SK-N-SH treated with all-trans-retinoic acid at 6 μM for 48 hours (cell line): ENCODE measurements at regions not wholly inside any gene's neighbourhood (a gene's known extent, or its start where the extent isn't known, plus 50 kb on each side); places are given as distances from the start of the nearest gene placed in this dataset.

Source experiments
- ATAC-seq: fragments of 200-7000 bp; cut with Tn5 transposase; 3 replicates; pipeline ENCODE4 v1.9.1; 2020; ENCODE audit warnings: mild to moderate bottlenecking, moderate library complexity
- ARNTL ChIP-seq: fragments of 450-650 bp; formaldehyde crosslinking; IDR thresholded peaks from 2 replicates; pipeline ENCODE4 v1.5.0; 2020; ENCODE audit warnings: low read depth, mild to moderate bottlenecking, moderate library complexity, borderline replicate concordance
- BACH2 ChIP-seq: fragments of 250-450 bp; sonication (Bioruptor Pico); IDR thresholded peaks from 2 replicates; pipeline ENCODE4 v1.9.0; 2021; ENCODE audit warnings: mild to moderate bottlenecking, borderline replicate concordance
- CSRNP3 ChIP-seq: fragments of 250-450 bp; sonication (Bioruptor Pico); IDR thresholded peaks from 2 replicates; pipeline ENCODE4 v1.5.1; 2021; ENCODE audit warnings: mild to moderate bottlenecking, moderate library complexity
- ESRRG ChIP-seq: fragments of 250-450 bp; sonication (Bioruptor Pico); IDR thresholded peaks from 2 replicates; pipeline ENCODE4 v1.6.1; 2021; ENCODE audit warnings: mild to moderate bottlenecking
- GLIS3 ChIP-seq: fragments of 250-450 bp; sonication (Bioruptor Pico); IDR thresholded peaks from 2 replicates; pipeline ENCODE4 v1.5.0; 2020; ENCODE audit warnings: mild to moderate bottlenecking, moderate library complexity
- ISL1 ChIP-seq: fragments of 250-450 bp; sonication (Bioruptor Pico); IDR thresholded peaks from 2 replicates; pipeline ENCODE4 v2.1.2; 2022; ENCODE audit warnings: mild to moderate bottlenecking, moderate library complexity
- OSR1 ChIP-seq: fragments of 250-450 bp; sonication (Bioruptor Pico); IDR thresholded peaks from 2 replicates; pipeline ENCODE4 v1.8.0; 2022; ENCODE audit warnings: moderate library complexity, mild to moderate bottlenecking, inconsistent platforms
- PPARA ChIP-seq: fragments of 250-450 bp; sonication (Bioruptor Pico); IDR thresholded peaks from 2 replicates; pipeline ENCODE4 v1.5.0; 2020; ENCODE audit warnings: mild to moderate bottlenecking, borderline replicate concordance
- RARB ChIP-seq: fragments of 250-450 bp; sonication (Bioruptor Pico); IDR thresholded peaks from 2 replicates; pipeline ENCODE4 v1.8.0; 2021; ENCODE audit warnings: mild to moderate bottlenecking, moderate library complexity
- SNAI2 ChIP-seq: fragments of 250-450 bp; sonication (Bioruptor Pico); IDR thresholded peaks from 2 replicates; pipeline ENCODE4 v1.5.0; 2020; ENCODE audit warnings: mild to moderate bottlenecking, moderate library complexity
- TCF4 ChIP-seq: fragments of 250-450 bp; sonication (Bioruptor Pico); IDR thresholded peaks from 2 replicates; pipeline ENCODE4 v1.8.0; 2021; ENCODE audit warnings: mild to moderate bottlenecking, moderate library complexity, borderline replicate concordance
- TOX ChIP-seq: fragments of 250-450 bp; sonication (Bioruptor Pico); IDR thresholded peaks from 2 replicates; pipeline ENCODE4 v1.8.0; 2021; ENCODE audit warnings: mild to moderate bottlenecking, moderate library complexity, borderline replicate concordance
- TSHZ2 ChIP-seq: fragments of 250-450 bp; sonication (Bioruptor Pico); IDR thresholded peaks from 2 replicates; pipeline ENCODE4 v1.5.0; 2020; ENCODE audit warnings: mild to moderate bottlenecking, moderate library complexity
- ZC3H10 ChIP-seq: fragments of 250-450 bp; sonication (Bioruptor Pico); IDR thresholded peaks from 2 replicates; pipeline ENCODE4 v1.5.1; 2021; ENCODE audit warnings: mild to moderate bottlenecking, moderate library complexity
- ZFP3 ChIP-seq: fragments of 250-450 bp; sonication (Bioruptor Pico); IDR thresholded peaks from 2 replicates; pipeline ENCODE4 v1.5.0; 2020; ENCODE audit warnings: mild to moderate bottlenecking, moderate library complexity
- ZFP30 ChIP-seq: fragments of 450-650 bp; formaldehyde crosslinking; IDR thresholded peaks from 2 replicates; pipeline ENCODE4 v1.5.0; 2022; ENCODE audit warnings: mild to moderate bottlenecking, moderate library complexity
- ZNF565 ChIP-seq: fragments of 450-650 bp; formaldehyde crosslinking; conservative IDR thresholded peaks from 2 replicates; pipeline ENCODE4 v1.5.0; 2020; ENCODE audit warnings: low read depth, mild to moderate bottlenecking, moderate library complexity
- ZNF70 ChIP-seq: fragments of 450-650 bp; formaldehyde crosslinking; IDR thresholded peaks from 2 replicates; pipeline ENCODE4 v1.5.0; 2020; ENCODE audit warnings: mild to moderate bottlenecking, moderate library complexity
- TF ChIP-seq, protein P1 (sequence below): fragments of 250-450 bp; sonication (Bioruptor Pico); IDR thresholded peaks from 2 replicates; pipeline ENCODE4 v1.8.0; 2020; ENCODE audit warnings: mild to moderate bottlenecking, moderate library complexity, borderline replicate concordance
- TF ChIP-seq, protein P2 (sequence below): fragments of 250-450 bp; sonication (Bioruptor Pico); IDR thresholded peaks from 2 replicates; pipeline ENCODE4 v1.8.0; 2021; ENCODE audit warnings: low read depth, mild to moderate bottlenecking, moderate library complexity, borderline replicate concordance

GRCh38 chr4:158090323-158090722 lies 82.5 kb downstream of the GASK1B start:
- TF ChIP-seq ISL1 (peak; percentile 60), ZNF70 (CRISPR knock-in tag) (no peak), CSRNP3 (CRISPR knock-in tag) (no peak), GLIS3 (CRISPR knock-in tag) (no peak), TOX (CRISPR knock-in tag) (no peak), ZFP30 (no peak), ZFP3 (CRISPR knock-in tag) (no peak), ZC3H10 (CRISPR knock-in tag) (no peak)
- TF ChIP-seq, all 23 proteins: peak for 1
- peak; percentile 77 for ATAC-seq

- peak; percentile 16; the same call in 1 of the 3 replicates for ATAC-seq
Observed at GRCh38 chr4:158089897-158090296, 82.9 kb downstream of the GASK1B start.

DNA sequence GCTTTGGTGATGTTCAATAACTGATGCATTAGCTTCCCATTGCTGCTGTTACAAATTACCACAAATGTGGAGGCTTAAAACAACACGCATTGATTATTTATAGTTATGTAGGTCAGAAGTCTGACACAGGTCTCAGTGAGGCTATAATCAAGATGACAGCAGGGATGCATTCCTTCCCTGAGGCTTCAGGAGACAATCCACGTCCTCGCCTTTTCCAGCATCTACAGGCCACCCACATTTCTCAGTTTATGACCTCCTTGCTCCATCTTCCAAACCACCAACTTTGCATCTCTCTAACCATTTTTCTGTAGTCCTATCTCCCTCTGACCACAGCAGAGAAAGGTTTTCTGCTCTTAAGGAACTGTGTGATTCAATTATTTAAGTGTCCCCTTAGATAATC lies 92.5 kb downstream of the GASK1B start:
- TF ChIP-seq GLIS3 (CRISPR knock-in tag) (no peak), TOX (CRISPR knock-in tag) (no peak), ARNTL (CRISPR knock-in tag) (no peak), PPARA (no peak), TSHZ2 (no peak), CSRNP3 (CRISPR knock-in tag) (no peak), TCF4 (CRISPR knock-in tag) (no peak), SNAI2 (CRISPR knock-in tag) (no peak), ESRRG (CRISPR knock-in tag) (no peak), OSR1 (CRISPR knock-in tag) (no peak), RARB (CRISPR knock-in tag) (no peak), BACH2 (CRISPR knock-in tag) (no peak), ZNF565 (CRISPR knock-in tag) (no peak), ZFP3 (CRISPR knock-in tag) (no peak)
- TF ChIP-seq, protein P1, sequence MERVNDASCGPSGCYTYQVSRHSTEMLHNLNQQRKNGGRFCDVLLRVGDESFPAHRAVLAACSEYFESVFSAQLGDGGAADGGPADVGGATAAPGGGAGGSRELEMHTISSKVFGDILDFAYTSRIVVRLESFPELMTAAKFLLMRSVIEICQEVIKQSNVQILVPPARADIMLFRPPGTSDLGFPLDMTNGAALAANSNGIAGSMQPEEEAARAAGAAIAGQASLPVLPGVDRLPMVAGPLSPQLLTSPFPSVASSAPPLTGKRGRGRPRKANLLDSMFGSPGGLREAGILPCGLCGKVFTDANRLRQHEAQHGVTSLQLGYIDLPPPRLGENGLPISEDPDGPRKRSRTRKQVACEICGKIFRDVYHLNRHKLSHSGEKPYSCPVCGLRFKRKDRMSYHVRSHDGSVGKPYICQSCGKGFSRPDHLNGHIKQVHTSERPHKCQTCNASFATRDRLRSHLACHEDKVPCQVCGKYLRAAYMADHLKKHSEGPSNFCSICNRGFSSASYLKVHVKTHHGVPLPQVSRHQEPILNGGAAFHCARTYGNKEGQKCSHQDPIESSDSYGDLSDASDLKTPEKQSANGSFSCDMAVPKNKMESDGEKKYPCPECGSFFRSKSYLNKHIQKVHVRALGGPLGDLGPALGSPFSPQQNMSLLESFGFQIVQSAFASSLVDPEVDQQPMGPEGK (CRISPR knock-in tag), result no peak
- TF ChIP-seq, protein P2, sequence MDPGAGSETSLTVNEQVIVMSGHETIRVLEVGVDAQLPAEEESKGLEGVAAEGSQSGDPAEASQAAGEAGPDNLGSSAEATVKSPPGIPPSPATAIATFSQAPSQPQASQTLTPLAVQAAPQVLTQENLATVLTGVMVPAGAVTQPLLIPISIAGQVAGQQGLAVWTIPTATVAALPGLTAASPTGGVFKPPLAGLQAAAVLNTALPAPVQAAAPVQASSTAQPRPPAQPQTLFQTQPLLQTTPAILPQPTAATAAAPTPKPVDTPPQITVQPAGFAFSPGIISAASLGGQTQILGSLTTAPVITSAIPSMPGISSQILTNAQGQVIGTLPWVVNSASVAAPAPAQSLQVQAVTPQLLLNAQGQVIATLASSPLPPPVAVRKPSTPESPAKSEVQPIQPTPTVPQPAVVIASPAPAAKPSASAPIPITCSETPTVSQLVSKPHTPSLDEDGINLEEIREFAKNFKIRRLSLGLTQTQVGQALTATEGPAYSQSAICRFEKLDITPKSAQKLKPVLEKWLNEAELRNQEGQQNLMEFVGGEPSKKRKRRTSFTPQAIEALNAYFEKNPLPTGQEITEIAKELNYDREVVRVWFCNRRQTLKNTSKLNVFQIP (CRISPR knock-in tag), result no peak

GRCh38 chr4:158079661-158080060 lies 93.2 kb downstream of the GASK1B start:
- TF ChIP-seq TCF4 (CRISPR knock-in tag), result no peak
- no peak for TF ChIP-seq TOX (CRISPR knock-in tag)

More for the DNA sequence above, 92.5 kb downstream of the GASK1B start:
- ATAC-seq, result no peak

More at GRCh38 chr4:158079661-158080060, 93.2 kb downstream of the GASK1B start:
- no peak for ATAC-seq
